ENCODE measurements at regions not wholly inside any gene's neighbourhood (a gene's known extent, or its start where the extent isn't known, plus 50 kb on each side); places are given as distances from the start of the nearest gene placed in this dataset.

DNA sequence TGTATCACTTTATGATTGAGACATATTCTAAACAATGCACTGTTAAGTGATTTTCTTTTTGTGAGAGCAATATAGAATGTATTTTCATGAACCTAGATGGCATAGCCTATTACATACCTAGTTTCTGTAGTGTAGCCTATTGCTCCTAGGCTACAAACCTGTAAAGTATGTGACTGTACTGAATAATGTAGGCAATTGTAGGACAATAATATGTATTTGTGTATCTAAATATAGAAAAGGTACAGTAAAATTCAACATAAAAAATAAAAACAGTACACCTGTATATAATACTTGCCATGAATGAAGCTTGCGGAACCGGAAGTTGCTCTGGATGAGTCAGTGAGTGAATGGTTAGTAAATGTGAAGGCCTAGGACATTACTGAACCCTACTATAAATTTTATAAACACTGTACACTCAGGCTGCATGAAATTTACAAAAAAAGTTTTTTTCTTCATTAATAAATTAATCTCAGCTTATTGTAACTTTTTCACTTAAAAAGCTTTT is 106.7 kb downstream of the VSIG4 start:
- TF ChIP-seq CEBPB (IDR thresholded peaks at IDR 0.05; ENCODE audit: low read depth), result no peak
- TF ChIP-seq, protein P1, sequence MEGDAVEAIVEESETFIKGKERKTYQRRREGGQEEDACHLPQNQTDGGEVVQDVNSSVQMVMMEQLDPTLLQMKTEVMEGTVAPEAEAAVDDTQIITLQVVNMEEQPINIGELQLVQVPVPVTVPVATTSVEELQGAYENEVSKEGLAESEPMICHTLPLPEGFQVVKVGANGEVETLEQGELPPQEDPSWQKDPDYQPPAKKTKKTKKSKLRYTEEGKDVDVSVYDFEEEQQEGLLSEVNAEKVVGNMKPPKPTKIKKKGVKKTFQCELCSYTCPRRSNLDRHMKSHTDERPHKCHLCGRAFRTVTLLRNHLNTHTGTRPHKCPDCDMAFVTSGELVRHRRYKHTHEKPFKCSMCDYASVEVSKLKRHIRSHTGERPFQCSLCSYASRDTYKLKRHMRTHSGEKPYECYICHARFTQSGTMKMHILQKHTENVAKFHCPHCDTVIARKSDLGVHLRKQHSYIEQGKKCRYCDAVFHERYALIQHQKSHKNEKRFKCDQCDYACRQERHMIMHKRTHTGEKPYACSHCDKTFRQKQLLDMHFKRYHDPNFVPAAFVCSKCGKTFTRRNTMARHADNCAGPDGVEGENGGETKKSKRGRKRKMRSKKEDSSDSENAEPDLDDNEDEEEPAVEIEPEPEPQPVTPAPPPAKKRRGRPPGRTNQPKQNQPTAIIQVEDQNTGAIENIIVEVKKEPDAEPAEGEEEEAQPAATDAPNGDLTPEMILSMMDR (IDR thresholded peaks at IDR 0.05 in 2 of 3, conservative IDR thresholded peaks at IDR 0.05 in 1 of 3; ENCODE audit: borderline replicate concordance in 1 of 3, insufficient read depth in 1 of 3, low read depth in 2 of 3, low read length in 2 of 3), result no peak
- no peak for TF ChIP-seq JUND (IDR thresholded peaks at IDR 0.05)
- TF ChIP-seq ATF3 (IDR thresholded peaks at IDR 0.05), result no peak
- no peak for TF ChIP-seq POLR2A (IDR thresholded peaks at IDR 0.05; ENCODE audit: borderline replicate concordance, extremely low read depth, insufficient read depth, insufficient read length)
- no peak for TF ChIP-seq TCF7L2 (IDR thresholded peaks at IDR 0.05; ENCODE audit: borderline replicate concordance, extremely low read depth, insufficient read depth, insufficient read length)
- no peak for TF ChIP-seq RAD21 (IDR thresholded peaks at IDR 0.05; ENCODE audit: low read depth)
- TF ChIP-seq POLR2AphosphoS5 (IDR thresholded peaks at IDR 0.05; ENCODE audit: low read depth, low read length), result no peak
- no peak for TF ChIP-seq EZH2phosphoT487 (IDR thresholded peaks at IDR 0.05; ENCODE audit: borderline replicate concordance)
- no peak for TF ChIP-seq ZNF274 (IDR thresholded peaks at IDR 0.05; ENCODE audit: low read depth, low read length)
- no peak for TF ChIP-seq EGR1 (IDR thresholded peaks at IDR 0.05; ENCODE audit: low read depth)
- TF ChIP-seq ZBTB33 (IDR thresholded peaks at IDR 0.05; ENCODE audit: extremely low read depth, insufficient replicate concordance, low read length), result no peak
- no peak for TF ChIP-seq YY1 (IDR thresholded peaks at IDR 0.05; ENCODE audit: extremely low read depth, insufficient replicate concordance, low read depth, low read length)
